ENCODE measurements at regions not wholly inside any gene's neighbourhood (a gene's known extent, or its start where the extent isn't known, plus 50 kb on each side); places are given as distances from the start of the nearest gene placed in this dataset.

DNA sequence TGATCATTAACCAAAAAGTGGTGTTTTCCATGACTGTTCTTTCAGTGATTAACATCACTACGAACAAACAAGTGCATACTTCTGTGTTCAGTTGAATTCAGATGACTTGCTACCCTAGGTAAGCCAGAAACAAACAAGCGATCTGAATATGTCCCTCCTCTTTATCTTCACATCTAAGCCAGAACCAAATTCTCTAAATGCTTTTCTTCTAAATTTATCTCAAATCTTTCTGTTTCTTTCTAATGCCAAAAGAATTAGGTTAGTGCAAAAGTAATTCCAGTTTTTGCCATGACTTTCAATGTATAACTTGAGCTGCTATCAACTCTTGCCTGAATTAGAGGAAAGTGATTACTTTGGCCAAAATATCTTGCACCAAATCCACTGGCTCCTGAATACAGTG is 481.2 kb downstream of the COL11A1 start:
- no peak overlapping the region for H3K27ac Mint-ChIP-seq
- no peaks in the 10 kb centered on the region for H3K4me1 Mint-ChIP-seq
- H3K9me3 Mint-ChIP-seq = peaks cover 1 to 8% (median 2%) of the 10 kb centered on the region in 3 donors
- H3K4me3 Mint-ChIP-seq = no peak overlapping the region
- H3K36me3 Mint-ChIP-seq = no peaks in the 10 kb centered on the region
- H3K27me3 Mint-ChIP-seq = no peaks in the 10 kb centered on the region

DNA sequence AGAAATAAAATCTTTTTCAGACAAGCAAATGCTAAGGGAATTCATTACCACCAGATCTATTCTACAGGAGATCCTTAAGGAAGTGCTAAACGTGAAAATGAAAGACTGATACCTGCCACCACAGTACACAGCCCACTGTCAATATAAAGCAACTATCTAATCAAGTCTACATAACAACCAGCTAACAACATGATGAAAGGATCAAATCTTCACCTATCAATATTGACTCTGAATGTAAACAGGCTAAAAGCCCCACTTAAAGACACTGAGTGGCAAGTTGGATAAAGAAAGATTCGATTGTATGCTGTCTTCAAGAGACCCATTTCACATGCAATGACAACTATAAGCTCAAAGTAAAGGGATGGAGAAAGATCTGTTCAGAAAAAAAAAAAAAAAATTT is 492.4 kb downstream of the COL11A1 start:
- no peak overlapping the region for H3K27ac Mint-ChIP-seq
- peaks cover 2% of the 10 kb centered on the region for H3K36me3 Mint-ChIP-seq
- peaks cover 0 to 6% (median 6%) of the 10 kb centered on the region in 3 donors for H3K9me3 Mint-ChIP-seq
- peaks cover 0 to 1% (median 0%) of the 10 kb centered on the region in 3 donors for H3K4me1 Mint-ChIP-seq
- no peaks in the 10 kb centered on the region for H3K27me3 Mint-ChIP-seq
- no peak overlapping the region for H3K4me3 Mint-ChIP-seq

DNA sequence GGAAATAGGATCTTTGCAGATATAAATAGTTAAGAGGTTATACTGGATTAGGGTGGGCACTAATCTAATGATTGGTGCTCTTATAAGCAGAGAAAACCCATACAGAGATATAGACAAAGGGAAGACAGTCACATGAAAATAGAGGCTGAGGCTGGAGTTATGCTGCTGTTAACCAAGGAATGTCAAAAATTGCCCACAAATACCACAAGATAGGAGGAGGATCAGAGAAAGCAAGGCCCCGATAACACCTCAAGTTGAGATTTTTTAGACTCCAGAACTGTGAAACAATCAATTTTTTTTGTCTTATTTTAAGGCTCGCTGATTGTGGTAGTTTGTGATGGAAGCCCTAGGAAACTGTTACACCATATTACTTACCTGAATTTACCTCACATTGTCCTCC is 513.2 kb downstream of the COL11A1 start:
- Mint-ChIP-seq H3K4me3 (no peak overlapping the region), H3K9me3 (peaks cover 0 to 5% (median 0%) of the 10 kb centered on the region in 3 donors), H3K4me1 (no peaks in the 10 kb centered on the region), H3K27ac (no peak overlapping the region), H3K36me3 (no peaks in the 10 kb centered on the region), H3K27me3 (no peaks in the 10 kb centered on the region)

DNA sequence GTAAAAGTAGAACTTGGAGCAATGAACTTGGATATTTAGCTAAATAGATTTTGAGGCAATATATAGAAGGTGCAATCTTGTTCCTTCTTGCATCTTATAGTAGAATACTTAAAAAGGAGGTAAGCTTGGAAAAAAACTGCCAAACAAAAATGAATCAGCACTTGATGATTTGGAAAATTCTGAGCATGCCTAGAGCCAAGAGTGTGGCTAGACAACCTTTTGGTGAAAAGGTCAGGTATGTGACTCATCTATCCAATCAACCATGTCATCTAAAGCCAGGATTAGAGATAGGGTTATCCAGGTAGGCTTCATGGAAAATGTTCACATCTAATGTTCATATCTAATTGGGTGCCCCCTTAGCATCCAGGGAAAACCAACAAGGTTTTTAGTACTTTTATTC is 515.0 kb downstream of the COL11A1 start:
- Mint-ChIP-seq H3K9me3 (peaks cover 0 to 5% (median 0%) of the 10 kb centered on the region in 3 donors), H3K27me3 (no peaks in the 10 kb centered on the region), H3K4me3 (no peak overlapping the region), H3K36me3 (no peaks in the 10 kb centered on the region), H3K27ac (no peak overlapping the region), H3K4me1 (no peaks in the 10 kb centered on the region)

DNA sequence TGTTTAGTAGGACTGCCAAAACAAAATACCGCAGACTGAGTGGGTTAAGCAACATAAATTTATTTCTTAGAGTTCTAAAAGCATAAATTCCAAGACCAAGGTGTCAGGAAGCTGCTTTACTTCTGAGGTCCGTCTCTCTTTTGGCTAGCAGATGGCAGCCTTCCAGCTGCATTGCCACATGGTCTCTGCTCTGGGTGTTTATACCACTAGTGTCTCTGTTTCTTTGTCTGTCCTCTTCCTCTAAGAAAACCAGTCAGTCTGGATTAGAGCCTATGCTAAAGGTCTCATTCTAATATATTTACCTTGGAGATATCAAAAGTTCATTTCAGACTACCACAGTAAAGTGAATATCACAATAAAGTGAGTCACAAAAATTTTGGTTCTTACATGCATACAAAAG is 519.8 kb downstream of the COL11A1 start:
- H3K4me1 Mint-ChIP-seq = no peaks in the 10 kb centered on the region
- no peaks in the 10 kb centered on the region for H3K36me3 Mint-ChIP-seq
- no peaks in the 10 kb centered on the region for H3K9me3 Mint-ChIP-seq
- no peak overlapping the region for H3K4me3 Mint-ChIP-seq
- H3K27ac Mint-ChIP-seq = no peak overlapping the region
- no peaks in the 10 kb centered on the region for H3K27me3 Mint-ChIP-seq

- Mint-ChIP-seq H3K27me3 (no peaks in the 10 kb centered on the region), H3K9me3 (peaks cover 0 to 4% (median 2%) of the 10 kb centered on the region in 3 donors), H3K4me1 (no peaks in the 10 kb centered on the region), H3K4me3 (no peak overlapping the region), H3K36me3 (no peaks in the 10 kb centered on the region), H3K27ac (no peak overlapping the region)
Observed at GRCh38 chr1:102586022-102586421, 522.3 kb downstream of the COL11A1 start.

GRCh38 chr1:102580806-102581205 is 527.5 kb downstream of the COL11A1 start:
- H3K4me3 Mint-ChIP-seq = no peak overlapping the region
- peaks cover 0 to 4% (median 2%) of the 10 kb centered on the region in 3 donors for H3K9me3 Mint-ChIP-seq
- no peak overlapping the region for H3K27ac Mint-ChIP-seq
- no peaks in the 10 kb centered on the region for H3K27me3 Mint-ChIP-seq
- no peaks in the 10 kb centered on the region for H3K36me3 Mint-ChIP-seq
- no peaks in the 10 kb centered on the region for H3K4me1 Mint-ChIP-seq

DNA sequence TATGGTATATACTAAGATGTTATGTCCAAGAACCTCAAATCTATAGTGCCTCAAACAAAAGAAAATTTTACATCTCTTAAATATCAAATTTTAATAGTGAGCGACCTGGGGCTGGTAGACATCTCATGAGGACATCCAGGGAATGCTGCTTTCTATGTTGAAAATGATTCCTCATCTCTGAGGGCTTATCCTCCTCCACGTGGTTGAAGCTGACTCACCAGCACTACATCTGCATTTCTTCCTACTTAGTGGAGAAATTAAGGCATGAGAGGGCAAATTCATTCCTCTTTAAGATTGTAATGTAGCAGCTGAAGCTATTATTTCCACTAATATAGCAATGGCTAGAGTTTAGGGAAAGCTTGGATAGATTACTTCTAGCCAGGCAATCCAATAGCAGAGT is 529.5 kb downstream of the COL11A1 start:
- H3K4me1 Mint-ChIP-seq = no peaks in the 10 kb centered on the region
- H3K27ac Mint-ChIP-seq = no peak overlapping the region
- no peaks in the 10 kb centered on the region for H3K36me3 Mint-ChIP-seq

GRCh38 chr1:102572637-102573036 is 535.7 kb downstream of the COL11A1 start:
- no peak overlapping the region for H3K4me3 Mint-ChIP-seq
- no peak overlapping the region for H3K27ac Mint-ChIP-seq
- no peaks in the 10 kb centered on the region for H3K36me3 Mint-ChIP-seq
- peaks cover 0 to 2% (median 0%) of the 10 kb centered on the region in 3 donors for H3K9me3 Mint-ChIP-seq
- no peaks in the 10 kb centered on the region for H3K27me3 Mint-ChIP-seq
- H3K4me1 Mint-ChIP-seq = no peaks in the 10 kb centered on the region

More for the DNA sequence above, 529.5 kb downstream of the COL11A1 start:
- Mint-ChIP-seq H3K4me3 (no peak overlapping the region), H3K27me3 (no peaks in the 10 kb centered on the region), H3K9me3 (peaks cover 0 to 4% (median 2%) of the 10 kb centered on the region in 3 donors)

GRCh38 chr1:102566182-102566581 is 542.1 kb downstream of the COL11A1 start:
- no peaks in the 10 kb centered on the region for H3K36me3 Mint-ChIP-seq
- H3K27ac Mint-ChIP-seq = no peak overlapping the region
- no peaks in the 10 kb centered on the region for H3K9me3 Mint-ChIP-seq
- no peaks in the 10 kb centered on the region for H3K4me1 Mint-ChIP-seq
- no peaks in the 10 kb centered on the region for H3K27me3 Mint-ChIP-seq
- H3K4me3 Mint-ChIP-seq = no peak overlapping the region

- no peak overlapping the region for H3K4me3 Mint-ChIP-seq
- H3K9me3 Mint-ChIP-seq = peaks cover 0 to 1% (median 0%) of the 10 kb centered on the region in 3 donors
- no peaks in the 10 kb centered on the region for H3K4me1 Mint-ChIP-seq
- no peaks in the 10 kb centered on the region for H3K27me3 Mint-ChIP-seq
- H3K36me3 Mint-ChIP-seq = no peaks in the 10 kb centered on the region
- H3K27ac Mint-ChIP-seq = no peak overlapping the region
Observed at GRCh38 chr1:102562380-102562779, 545.9 kb downstream of the COL11A1 start.

DNA sequence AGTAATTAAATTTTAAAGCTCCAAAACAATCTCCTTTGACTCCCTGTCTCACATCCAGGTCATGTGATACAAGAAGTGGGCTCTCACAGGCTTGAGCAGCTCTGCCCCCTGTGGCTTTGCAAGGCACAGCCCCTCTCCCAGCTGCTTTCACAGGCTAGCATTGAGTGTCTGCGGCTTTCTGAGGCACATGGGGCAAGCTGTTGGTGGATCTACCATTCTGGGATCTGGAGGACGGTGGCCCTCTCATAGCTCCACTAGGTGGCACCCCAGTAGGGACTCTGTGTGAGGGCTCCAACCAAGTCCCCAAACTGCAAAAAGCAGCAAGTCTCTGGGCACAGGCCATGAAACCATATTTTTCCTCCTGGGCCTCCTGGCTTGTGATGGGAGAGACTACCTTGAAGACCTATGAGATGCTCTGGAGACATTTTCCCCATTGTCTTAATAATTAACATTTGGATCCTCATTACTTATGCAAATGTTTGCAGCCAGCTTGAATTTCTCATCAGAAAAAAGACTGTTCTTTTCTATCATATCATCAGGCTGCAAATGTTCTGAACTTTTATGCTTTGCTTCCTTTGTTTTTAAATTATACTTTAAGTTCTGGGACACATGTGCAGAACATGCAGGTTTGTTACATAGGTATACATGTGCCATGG is 554.1 kb upstream of the OLFM3 start:
- Mint-ChIP-seq H3K27ac (no peak overlapping the region), H3K36me3 (no peaks in the 10 kb centered on the region), H3K27me3 (no peaks in the 10 kb centered on the region), H3K4me3 (no peak overlapping the region), H3K4me1 (no peaks in the 10 kb centered on the region), H3K9me3 (peaks cover 5 to 14% (median 9%) of the 10 kb centered on the region in 3 donors)

DNA sequence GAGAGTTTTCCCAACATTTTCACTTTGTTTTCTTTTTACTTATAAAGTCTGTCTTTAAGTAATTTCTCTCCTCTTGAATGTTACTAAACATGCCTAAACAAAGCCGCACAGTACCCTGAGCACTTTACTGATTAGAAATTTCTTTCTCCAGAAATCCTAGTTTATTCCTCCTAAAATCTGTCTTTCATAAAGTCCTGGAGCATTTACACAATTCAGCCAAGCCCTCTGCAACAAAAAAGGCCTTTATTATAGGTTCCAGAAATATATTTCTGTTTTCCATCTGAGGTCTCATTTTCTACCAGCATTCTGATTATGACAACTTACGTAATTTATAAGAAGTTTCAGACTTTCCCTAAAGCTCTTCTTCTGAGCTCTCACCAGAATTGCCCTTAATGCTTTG is 549.5 kb upstream of the OLFM3 start:
- Mint-ChIP-seq H3K4me3 (no peak overlapping the region), H3K9me3 (peaks cover 0 to 4% (median 0%) of the 10 kb centered on the region in 3 donors), H3K4me1 (no peaks in the 10 kb centered on the region), H3K36me3 (no peaks in the 10 kb centered on the region), H3K27me3 (no peaks in the 10 kb centered on the region), H3K27ac (no peak overlapping the region)

DNA sequence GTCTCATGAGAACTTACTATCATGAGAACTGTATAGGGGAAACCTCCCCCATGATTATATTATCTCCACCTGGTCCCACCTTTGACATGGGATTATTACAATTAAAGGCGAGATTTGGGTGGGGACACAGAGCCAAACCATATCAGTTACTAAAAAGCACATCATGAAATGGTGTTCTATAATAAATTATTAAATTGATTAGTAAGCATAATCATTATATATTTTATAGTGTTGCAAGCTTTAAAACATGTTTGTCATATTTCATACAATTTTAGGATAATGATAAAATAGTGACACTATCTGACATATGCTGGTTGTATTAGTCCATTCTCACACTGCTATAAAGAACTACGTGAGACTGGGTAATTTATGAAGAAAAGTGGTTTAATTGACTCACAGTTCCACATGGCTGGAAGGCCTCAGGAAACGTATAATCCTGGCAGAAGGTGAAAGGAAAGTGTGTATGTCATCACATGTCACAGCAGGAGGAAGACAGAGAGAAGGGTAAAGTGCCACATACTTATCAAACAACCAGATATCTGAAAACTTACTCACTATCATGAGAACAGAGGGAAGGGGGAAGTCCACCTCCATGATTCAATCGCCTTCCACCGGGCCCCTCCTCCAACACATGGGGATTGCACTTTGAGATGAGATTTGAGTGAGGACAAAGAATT is 539.2 kb upstream of the OLFM3 start:
- Mint-ChIP-seq H3K4me1 (no peaks in the 10 kb centered on the region), H3K4me3 (no peak overlapping the region), H3K27ac (no peak overlapping the region), H3K9me3 (peaks cover 0 to 5% (median 3%) of the 10 kb centered on the region in 3 donors), H3K27me3 (no peaks in the 10 kb centered on the region), H3K36me3 (no peaks in the 10 kb centered on the region)

DNA sequence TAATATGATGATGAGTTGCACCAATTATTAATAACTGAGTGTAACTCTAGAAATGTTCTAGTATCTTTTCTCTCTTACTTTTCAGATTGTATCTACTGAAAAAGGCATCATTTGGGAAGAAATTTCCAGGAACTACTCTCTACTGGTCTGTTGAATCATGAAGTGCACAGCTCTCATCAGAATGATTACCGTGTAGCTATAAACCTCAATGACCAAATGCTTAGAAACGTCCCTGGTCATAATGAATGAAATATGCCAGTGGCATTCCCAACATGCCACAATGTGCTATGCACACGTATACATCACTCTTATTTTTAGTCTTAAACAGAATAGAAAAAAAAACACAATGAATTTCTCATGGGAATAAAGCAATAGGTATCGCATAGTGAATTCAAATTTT is 534.3 kb upstream of the OLFM3 start:
- peaks cover under 1 to 5% (median 1%) of the 10 kb centered on the region in 3 donors for H3K9me3 Mint-ChIP-seq
- no peaks in the 10 kb centered on the region for H3K36me3 Mint-ChIP-seq
- H3K27me3 Mint-ChIP-seq = no peaks in the 10 kb centered on the region

GRCh38 chr1:102529446-102529845 is 532.7 kb upstream of the OLFM3 start:
- H3K4me1 Mint-ChIP-seq = no peaks in the 10 kb centered on the region
- no peak overlapping the region for H3K4me3 Mint-ChIP-seq
- no peaks in the 10 kb centered on the region for H3K27me3 Mint-ChIP-seq
- H3K36me3 Mint-ChIP-seq = no peaks in the 10 kb centered on the region
- peaks cover 2 to 7% (median 5%) of the 10 kb centered on the region in 3 donors for H3K9me3 Mint-ChIP-seq
- no peak overlapping the region for H3K27ac Mint-ChIP-seq

More for the DNA sequence above, 534.3 kb upstream of the OLFM3 start:
- H3K27ac Mint-ChIP-seq = no peak overlapping the region
- H3K4me3 Mint-ChIP-seq = no peak overlapping the region
- H3K4me1 Mint-ChIP-seq = no peaks in the 10 kb centered on the region
